ENCODE measurements at regions not wholly inside any gene's neighbourhood (a gene's known extent, or its start where the extent isn't known, plus 50 kb on each side); places are given as distances from the start of the nearest gene placed in this dataset.
"Not testable (repeated sequence)": the region's sequence is repeated elsewhere in the genome, so short reads cannot be mapped to it uniquely, and the experiment has no call there.

DNA sequence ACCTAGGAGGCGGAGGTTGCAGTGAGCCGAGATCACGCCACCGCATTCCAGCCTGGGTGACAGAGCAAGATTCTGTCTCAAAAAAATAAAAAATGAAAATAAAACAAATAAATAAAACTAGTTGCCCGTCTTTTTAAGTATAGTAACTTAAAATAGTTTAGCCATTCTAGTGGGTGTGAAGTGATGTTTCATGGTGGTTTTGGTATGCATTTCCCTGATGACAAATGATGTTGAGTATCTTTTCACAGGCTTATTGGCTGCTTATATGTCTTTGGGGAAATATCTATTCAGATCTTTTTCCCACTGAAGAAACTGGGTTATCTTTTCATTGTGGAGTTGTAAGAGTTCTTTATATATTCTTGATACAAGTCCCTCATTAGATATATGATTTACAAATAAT is 102.4 kb upstream of the METAP2 start:
- Histone ChIP-seq H3K27ac (ENCODE audit: low read depth, low read length, poor library complexity, severe bottlenecking) (no peak overlapping the region), H3K9me2 (ENCODE audit: low read depth, low read length) (no peaks in the 10 kb centered on the region), H4K20me1 (ENCODE audit: insufficient read depth, low read length) (no peaks in the 10 kb centered on the region), H3K79me2 (ENCODE audit: insufficient read depth, low read length) (no peaks in the 10 kb centered on the region), H3F3A (ENCODE audit: insufficient read depth, low read length) (no peaks in the 10 kb centered on the region), H3K4me2 (ENCODE audit: low read length) (no peak overlapping the region), H2AFZ (ENCODE audit: low read length) (no peak overlapping the region), H3K27me3 (ENCODE audit: insufficient read depth, low read length) (no peaks in the 10 kb centered on the region), H3K36me3 (ENCODE audit: insufficient read depth, low read length) (no peaks in the 10 kb centered on the region), H3K4me3 (ENCODE audit: low read depth, low read length, poor library complexity, severe bottlenecking) (no peak overlapping the region), H3K9me3 (ENCODE audit: low read length) (no peaks in the 10 kb centered on the region), H3K4me1 (ENCODE audit: insufficient read depth, low read length, severe bottlenecking) (no peaks in the 10 kb centered on the region), H3K9ac (ENCODE audit: low read length) (no peak overlapping the region)
- no peak for TF ChIP-seq EZH2 (IDR thresholded peaks at IDR 0.05; ENCODE audit: borderline replicate concordance, low read length)
- TF ChIP-seq, protein P1, sequence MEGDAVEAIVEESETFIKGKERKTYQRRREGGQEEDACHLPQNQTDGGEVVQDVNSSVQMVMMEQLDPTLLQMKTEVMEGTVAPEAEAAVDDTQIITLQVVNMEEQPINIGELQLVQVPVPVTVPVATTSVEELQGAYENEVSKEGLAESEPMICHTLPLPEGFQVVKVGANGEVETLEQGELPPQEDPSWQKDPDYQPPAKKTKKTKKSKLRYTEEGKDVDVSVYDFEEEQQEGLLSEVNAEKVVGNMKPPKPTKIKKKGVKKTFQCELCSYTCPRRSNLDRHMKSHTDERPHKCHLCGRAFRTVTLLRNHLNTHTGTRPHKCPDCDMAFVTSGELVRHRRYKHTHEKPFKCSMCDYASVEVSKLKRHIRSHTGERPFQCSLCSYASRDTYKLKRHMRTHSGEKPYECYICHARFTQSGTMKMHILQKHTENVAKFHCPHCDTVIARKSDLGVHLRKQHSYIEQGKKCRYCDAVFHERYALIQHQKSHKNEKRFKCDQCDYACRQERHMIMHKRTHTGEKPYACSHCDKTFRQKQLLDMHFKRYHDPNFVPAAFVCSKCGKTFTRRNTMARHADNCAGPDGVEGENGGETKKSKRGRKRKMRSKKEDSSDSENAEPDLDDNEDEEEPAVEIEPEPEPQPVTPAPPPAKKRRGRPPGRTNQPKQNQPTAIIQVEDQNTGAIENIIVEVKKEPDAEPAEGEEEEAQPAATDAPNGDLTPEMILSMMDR (IDR thresholded peaks at IDR 0.05; ENCODE audit: low read length), result no peak

DNA sequence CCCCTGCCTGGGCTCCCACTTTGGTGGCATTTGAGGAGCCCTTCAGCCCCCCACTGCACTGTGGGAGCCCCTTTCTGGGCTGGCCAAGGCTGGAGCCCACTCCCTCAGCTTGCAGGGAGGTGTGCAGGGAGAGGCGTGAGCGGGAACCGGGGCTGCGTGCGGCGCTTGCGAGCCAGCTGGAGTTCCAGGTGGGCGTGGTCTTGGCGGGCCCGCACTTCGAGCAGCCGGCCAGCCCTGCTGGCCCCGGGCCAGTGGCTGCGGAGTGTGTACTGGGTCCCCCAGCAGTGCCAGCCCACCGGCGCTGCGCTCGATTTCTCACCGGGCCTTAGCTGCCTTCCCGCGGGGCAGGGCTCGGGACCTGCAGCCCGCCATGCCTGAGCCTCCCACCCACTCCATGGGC is 94.5 kb upstream of the METAP2 start:
- H3K4me1 ChIP-seq (ENCODE audit: insufficient read depth, low read length, severe bottlenecking); H3K9me2 ChIP-seq (ENCODE audit: low read depth, low read length); H2AFZ ChIP-seq (ENCODE audit: low read length); H3K36me3 ChIP-seq (ENCODE audit: insufficient read depth, low read length); H3K9ac ChIP-seq (ENCODE audit: low read length); H4K20me1 ChIP-seq (ENCODE audit: insufficient read depth, low read length); H3K9me3 ChIP-seq (ENCODE audit: low read length); H3K4me2 ChIP-seq (ENCODE audit: low read length); H3K79me2 ChIP-seq (ENCODE audit: insufficient read depth, low read length); H3K4me3 ChIP-seq (ENCODE audit: low read depth, low read length, poor library complexity, severe bottlenecking); H3K27me3 ChIP-seq (ENCODE audit: insufficient read depth, low read length); H3F3A ChIP-seq (ENCODE audit: insufficient read depth, low read length); H3K27ac ChIP-seq (ENCODE audit: low read depth, low read length, poor library complexity, severe bottlenecking): not testable (repeated sequence)

DNA sequence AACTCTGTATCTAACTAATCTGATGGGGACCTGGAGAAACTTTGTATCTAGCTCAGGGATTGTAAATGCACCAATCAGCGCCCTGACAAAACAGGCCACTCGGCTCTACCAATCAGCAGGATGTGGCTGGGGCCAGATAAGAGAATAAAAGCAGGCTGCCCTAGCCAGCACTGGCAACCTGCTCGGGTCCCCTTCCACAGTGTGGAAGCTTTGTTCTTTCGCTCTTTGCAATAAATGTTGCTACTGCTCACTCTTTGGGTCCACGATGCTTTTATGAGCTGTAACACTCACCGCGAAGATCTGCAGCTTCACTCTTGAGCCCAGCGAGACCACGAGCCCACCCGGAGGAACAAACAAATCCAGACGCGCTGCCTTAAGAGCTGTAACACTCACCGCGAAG is 93.6 kb upstream of the METAP2 start:
- not testable (repeated sequence) for H3F3A ChIP-seq (ENCODE audit: insufficient read depth, low read length); H3K27ac ChIP-seq (ENCODE audit: low read depth, low read length, poor library complexity, severe bottlenecking); H3K4me2 ChIP-seq (ENCODE audit: low read length); H3K4me1 ChIP-seq (ENCODE audit: insufficient read depth, low read length, severe bottlenecking); H4K20me1 ChIP-seq (ENCODE audit: insufficient read depth, low read length); H3K9ac ChIP-seq (ENCODE audit: low read length); H3K36me3 ChIP-seq (ENCODE audit: insufficient read depth, low read length); H2AFZ ChIP-seq (ENCODE audit: low read length); H3K9me3 ChIP-seq (ENCODE audit: low read length); H3K79me2 ChIP-seq (ENCODE audit: insufficient read depth, low read length); H3K4me3 ChIP-seq (ENCODE audit: low read depth, low read length, poor library complexity, severe bottlenecking); H3K9me2 ChIP-seq (ENCODE audit: low read depth, low read length); H3K27me3 ChIP-seq (ENCODE audit: insufficient read depth, low read length)

DNA sequence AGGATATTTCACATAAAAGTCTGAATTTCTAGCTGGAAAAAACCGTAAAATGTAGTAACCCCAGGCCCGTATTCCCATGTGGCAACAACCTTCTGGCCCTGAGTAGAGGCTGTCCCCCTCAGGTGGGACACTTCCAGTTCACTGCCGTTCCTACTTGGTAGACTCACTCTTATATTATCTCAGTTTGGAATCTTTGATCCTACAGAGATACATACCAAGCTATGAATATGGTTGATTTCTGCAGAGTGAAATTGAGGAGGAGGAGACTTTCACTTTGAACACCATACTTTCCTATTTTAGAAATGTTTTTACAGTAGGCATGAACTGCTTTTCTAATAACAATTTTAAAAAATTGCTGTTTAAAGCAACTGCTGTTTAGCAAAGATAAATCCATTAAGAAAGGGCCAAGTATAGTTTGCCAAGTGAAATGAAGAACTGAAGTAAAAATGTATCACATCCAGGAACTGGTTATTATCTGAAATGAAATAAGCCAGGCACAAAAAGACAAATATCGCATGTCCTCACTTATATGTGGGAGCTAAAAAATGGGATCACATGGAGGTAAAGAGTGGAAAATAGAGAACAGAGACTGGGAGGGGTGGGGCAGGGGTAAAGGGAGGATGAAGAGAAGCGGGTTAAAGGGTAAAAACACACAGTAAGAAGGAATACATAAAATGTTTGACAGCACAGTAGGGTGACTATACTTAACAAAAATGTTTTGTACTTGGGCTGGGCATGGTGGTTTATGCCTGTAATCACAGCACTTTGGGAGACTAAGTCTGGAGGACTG is 92.8 kb upstream of the METAP2 start:
- no peaks in the 10 kb centered on the region for H3K4me1 ChIP-seq (ENCODE audit: insufficient read depth, low read length, severe bottlenecking)
- no peak for TF ChIP-seq EZH2 (IDR thresholded peaks at IDR 0.05; ENCODE audit: borderline replicate concordance, low read length)
- TF ChIP-seq, protein P1 (IDR thresholded peaks at IDR 0.05; ENCODE audit: low read length), result no peak
- no peaks in the 10 kb centered on the region for H3K27me3 ChIP-seq (ENCODE audit: insufficient read depth, low read length)
- no peaks in the 10 kb centered on the region for H4K20me1 ChIP-seq (ENCODE audit: insufficient read depth, low read length)
- H3K79me2 ChIP-seq (ENCODE audit: insufficient read depth, low read length), result no peaks in the 10 kb centered on the region
- no peaks in the 10 kb centered on the region for H3K36me3 ChIP-seq (ENCODE audit: insufficient read depth, low read length)
- H3K9ac ChIP-seq (ENCODE audit: low read length), result no peak overlapping the region
- no peak overlapping the region for H3K27ac ChIP-seq (ENCODE audit: low read depth, low read length, poor library complexity, severe bottlenecking)
- no peak overlapping the region for H3K4me2 ChIP-seq (ENCODE audit: low read length)
- no peaks in the 10 kb centered on the region for H3K9me3 ChIP-seq (ENCODE audit: low read length)
- no peaks in the 10 kb centered on the region for H3F3A ChIP-seq (ENCODE audit: insufficient read depth, low read length)
- no peak overlapping the region for H3K4me3 ChIP-seq (ENCODE audit: low read depth, low read length, poor library complexity, severe bottlenecking)
- no peaks in the 10 kb centered on the region for H3K9me2 ChIP-seq (ENCODE audit: low read depth, low read length)
- no peak overlapping the region for H2AFZ ChIP-seq (ENCODE audit: low read length)

DNA sequence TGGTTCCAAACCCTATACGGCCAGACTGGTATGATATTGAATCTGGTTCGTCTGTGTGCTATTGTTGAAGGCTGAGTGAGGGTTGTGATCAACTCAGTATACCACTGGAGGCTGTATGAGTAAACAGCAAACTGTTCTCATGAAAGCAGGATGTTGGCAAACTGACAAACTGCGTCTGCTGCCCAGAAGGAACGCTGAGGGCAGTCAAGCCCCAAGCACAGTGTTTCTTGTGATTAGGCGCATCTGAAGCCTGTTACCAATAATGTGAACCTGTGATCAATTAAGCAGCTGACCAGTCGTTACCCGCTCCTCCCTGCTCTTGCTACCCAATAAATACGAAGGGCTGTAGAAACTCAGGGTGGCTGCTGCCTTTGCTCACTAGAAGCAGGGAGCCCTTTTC is 90.0 kb upstream of the METAP2 start:
- H3K9ac ChIP-seq (ENCODE audit: low read length); H3K27ac ChIP-seq (ENCODE audit: low read depth, low read length, poor library complexity, severe bottlenecking); H3K4me1 ChIP-seq (ENCODE audit: insufficient read depth, low read length, severe bottlenecking); H4K20me1 ChIP-seq (ENCODE audit: insufficient read depth, low read length); H3K9me2 ChIP-seq (ENCODE audit: low read depth, low read length); H3K27me3 ChIP-seq (ENCODE audit: insufficient read depth, low read length); H3K4me3 ChIP-seq (ENCODE audit: low read depth, low read length, poor library complexity, severe bottlenecking); H3K9me3 ChIP-seq (ENCODE audit: low read length); H3F3A ChIP-seq (ENCODE audit: insufficient read depth, low read length); H3K4me2 ChIP-seq (ENCODE audit: low read length); H3K79me2 ChIP-seq (ENCODE audit: insufficient read depth, low read length); H3K36me3 ChIP-seq (ENCODE audit: insufficient read depth, low read length); H2AFZ ChIP-seq (ENCODE audit: low read length): not testable (repeated sequence)

Measured in OCI-LY1 (cell line).